Gastroesophageal sphincter (tissue), 3 donors: ENCODE measurements at regions not wholly inside any gene's neighbourhood (a gene's known extent, or its start where the extent isn't known, plus 50 kb on each side); places are given as distances from the start of the nearest gene placed in this dataset.

Experiments used
- CTCF ChIP-seq, 4 experiments: fragments of 200-600 bp in 2 of 4; fragments of 450-650 bp in 2 of 4; sonication (generic) in 1 of 4; IDR thresholded peaks; one replicate each; pipeline ENCODE4 v1.5.1; 2017 to 2019; ENCODE audit warnings: antibody characterized with exemption in 4 of 4, mild to moderate bottlenecking in 2 of 4, moderate library complexity in 2 of 4
- EP300 ChIP-seq: sonication (generic); formaldehyde crosslinking; IDR thresholded peaks from one replicate; pipeline ENCODE4 v1.6.1; 2017; ENCODE audit warnings: antibody characterized with exemption, mild to moderate bottlenecking
- POLR2A ChIP-seq, 2 donors: fragments of 450-650 bp; IDR thresholded peaks; one replicate each; pipeline ENCODE4 v1.6.1; 2017; ENCODE audit warnings: antibody characterized with exemption in 2 of 2, mild to moderate bottlenecking in 2 of 2, moderate library complexity in 1 of 2
- POLR2AphosphoS5 ChIP-seq: sonication (generic); formaldehyde crosslinking; IDR thresholded peaks from one replicate; pipeline ENCODE4 v1.6.1; 2017; ENCODE audit warnings: antibody characterized with exemption

DNA sequence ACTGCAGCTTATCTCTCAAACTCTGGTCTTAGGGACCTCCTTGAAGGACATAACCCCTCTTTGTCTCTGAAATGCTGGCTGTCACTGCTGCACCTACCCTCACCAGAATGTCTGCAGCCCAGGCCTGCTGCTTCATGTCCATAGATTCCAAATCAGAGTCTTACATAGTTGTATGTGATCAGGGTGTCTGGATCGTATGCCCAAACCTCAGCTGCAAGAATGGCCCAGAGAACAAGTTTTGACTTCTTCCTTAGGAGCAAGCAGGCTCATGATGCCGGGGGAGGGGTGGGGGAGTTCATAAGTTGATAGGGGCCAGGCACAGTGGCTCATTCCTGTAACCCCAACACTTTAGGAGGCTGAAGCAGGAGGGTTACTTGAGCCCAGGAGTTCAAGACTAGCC, 55.8 kb upstream of the RMDN2 start:
- TF ChIP-seq CTCF (IDR thresholded peaks at IDR 0.05) (no peak), EP300 (no peak), POLR2A (IDR thresholded peaks at IDR 0.05) (no peak), POLR2AphosphoS5 (no peak)
